SK-N-SH (cell line): ENCODE measurements at regions not wholly inside any gene's neighbourhood (a gene's known extent, or its start where the extent isn't known, plus 50 kb on each side); places are given as distances from the start of the nearest gene placed in this dataset.

Experiments used
- CTCF ChIA-PET: fragments of 300-600, 350-600 bp; formaldehyde crosslinking; extraction: SDS; loops from one replicate; lab custom pipeline; 2021; lab: Yijun Ruan, JAX
- POLR2A ChIA-PET: fragments of 350-600 bp; sonication (Branson Sonifier 250); formaldehyde crosslinking; extraction: SDS; loops from one replicate; lab custom pipeline; 2020; ENCODE audit warnings: antibody characterized with exemption, inconsistent platforms; lab: Yijun Ruan, JAX
- DNase-seq: peaks from one replicate; pipeline ENCODE4 v3.0.0; 2012
- H2AFZ ChIP-seq: fragments of 200-600 bp; sonication (generic); 2 replicates; pipeline ENCODE4 v1.8.1; 2016; ENCODE audit warnings: antibody characterized with exemption, mild to moderate bottlenecking, low read depth
- H3F3A ChIP-seq: fragments of 200-600 bp; sonication (generic); replicated peaks from 2 replicates; pipeline ENCODE3; 2016; ENCODE audit warnings: antibody characterized with exemption, mild to moderate bottlenecking; ENCODE audit not compliant: insufficient read depth
- H3K27ac ChIP-seq, 2 experiments: fragments of 200-500 bp in 1 of 2; fragments of 200-600 bp in 1 of 2; sonication (Bioruptor generic) in 1 of 2; sonication (generic), shearing (Covaris generic) in 1 of 2; 2 replicates each; pipeline versions ENCODE4 v1.5.1 to v1.6.1; 2014 to 2016; ENCODE audit warnings: low read depth in 2 of 2, inconsistent platforms in 1 of 2, low read length in 1 of 2, mild to moderate bottlenecking in 1 of 2, mixed read lengths in 1 of 2
- H3K27me3 ChIP-seq: fragments of 200-600 bp; sonication (generic), shearing (Covaris generic); 2 replicates; pipeline ENCODE4 v1.6.1; 2016; ENCODE audit warnings: mixed run types; ENCODE audit not compliant: insufficient read depth
- H3K36me3 ChIP-seq, 2 experiments: fragments of 200-500 bp in 1 of 2; fragments of 200-600 bp in 1 of 2; sonication (Bioruptor generic) in 1 of 2; sonication (generic) in 1 of 2; replicated peaks in 1 of 2; 2 replicates each; pipeline versions ENCODE3 to v1.5.1; 2014 to 2016; ENCODE audit warnings: low read length in 1 of 2, mild to moderate bottlenecking in 1 of 2; ENCODE audit not compliant: insufficient read depth in 2 of 2, control insufficient read depth in 1 of 2
- H3K4me1 ChIP-seq, 2 experiments: fragments of 200-500 bp in 1 of 2; fragments of 200-600 bp in 1 of 2; sonication (Bioruptor generic) in 1 of 2; sonication (generic), shearing (Covaris generic) in 1 of 2; 2 replicates each; pipeline versions ENCODE4 v1.5.1 to v1.6.1; 2014 to 2016; ENCODE audit warnings: low read depth in 1 of 2, low read length in 1 of 2, mixed run types in 1 of 2; ENCODE audit not compliant: insufficient read depth in 2 of 2, control insufficient read depth in 1 of 2
- H3K4me2 ChIP-seq: fragments of 200-600 bp; sonication (generic), shearing (Covaris generic); 2 replicates; pipeline ENCODE4 v1.6.1; 2017; ENCODE audit warnings: mixed run types
- H3K4me3 ChIP-seq, 2 experiments: fragments of 200-500 bp in 1 of 2; fragments of 200-600 bp in 1 of 2; sonication (Bioruptor generic) in 1 of 2; sonication (generic), shearing (Covaris generic) in 1 of 2; 2 replicates each; pipeline versions ENCODE4 v1.5.1 to v1.8.1; 2014 to 2016; ENCODE audit warnings: low read depth in 2 of 2, inconsistent platforms in 1 of 2, low read length in 1 of 2, mild to moderate bottlenecking in 1 of 2, mixed read lengths in 1 of 2, moderate library complexity in 1 of 2
- H3K79me2 ChIP-seq: fragments of 200-600 bp; sonication (generic); 2 replicates; pipeline ENCODE4 v1.8.1; 2017; ENCODE audit warnings: mild to moderate bottlenecking; ENCODE audit not compliant: insufficient read depth
- H3K9ac ChIP-seq: fragments of 200-600 bp; sonication (generic); 2 replicates; pipeline ENCODE4 v1.6.1; 2017; ENCODE audit warnings: mixed run types
- H3K9me2 ChIP-seq: fragments of 200-600 bp; sonication (generic); 2 replicates; pipeline ENCODE4 v1.6.1; 2017; ENCODE audit warnings: mixed run types
- H3K9me3 ChIP-seq: fragments of 200-600 bp; sonication (generic); 2 replicates; pipeline ENCODE4 v1.6.1; 2017; ENCODE audit warnings: mixed run types, mild to moderate bottlenecking, moderate library complexity
- H4K20me1 ChIP-seq: fragments of 200-600 bp; sonication (generic); 2 replicates; pipeline ENCODE4 v1.6.1; 2017; ENCODE audit warnings: mild to moderate bottlenecking, mixed run types; ENCODE audit not compliant: insufficient read depth
- EP300 ChIP-seq, 2 experiments: IDR thresholded peaks; 2 replicates each; pipeline versions ENCODE4 v1.4.0 to v1.6.1; 2012; ENCODE audit warnings: borderline replicate concordance in 1 of 2, low read depth in 1 of 2, low read length in 1 of 2
- FOSL2 ChIP-seq: IDR thresholded peaks from 2 replicates; pipeline ENCODE4 v1.4.0; 2012; ENCODE audit warnings: low read depth, mild to moderate bottlenecking, moderate library complexity, borderline replicate concordance
- FOXJ3 ChIP-seq: sonication (generic); formaldehyde crosslinking; IDR thresholded peaks from 2 replicates; pipeline ENCODE4 v1.5.1; 2020; ENCODE audit warnings: mild to moderate bottlenecking, missing genetic modification reagents
- FOXM1 ChIP-seq: IDR thresholded peaks from 2 replicates; pipeline ENCODE4 v1.4.0; 2012; ENCODE audit warnings: low read depth, mild to moderate bottlenecking
- GABPA ChIP-seq: IDR thresholded peaks from 2 replicates; pipeline ENCODE4 v1.4.0; 2012; ENCODE audit warnings: low read depth, mild to moderate bottlenecking
- GATA2 ChIP-seq: sonication (generic); formaldehyde crosslinking; IDR thresholded peaks from 2 replicates; pipeline ENCODE4 v1.5.0; 2020; ENCODE audit warnings: mild to moderate bottlenecking, missing genetic modification reagents
- JUND ChIP-seq: IDR thresholded peaks from 2 replicates; pipeline ENCODE4 v1.4.0; 2012
- MXI1 ChIP-seq: IDR thresholded peaks from 2 replicates; pipeline ENCODE4 v1.6.1; 2012; ENCODE audit warnings: mild to moderate bottlenecking, low read depth, low read length, improper control_type of control experiment
- NFIC ChIP-seq: IDR thresholded peaks from 2 replicates; pipeline ENCODE4 v1.4.0; 2012; ENCODE audit warnings: borderline replicate concordance
- NRF1 ChIP-seq: IDR thresholded peaks from 2 replicates; pipeline ENCODE4 v1.6.1; 2012; ENCODE audit warnings: low read depth, mild to moderate bottlenecking, low read length
- POLR2AphosphoS5 ChIP-seq: IDR thresholded peaks from 2 replicates; pipeline ENCODE4 v1.6.1; 2012; ENCODE audit warnings: low read depth, low read length
- RAD21 ChIP-seq: IDR thresholded peaks from 2 replicates; pipeline ENCODE4 v1.6.1; 2012; ENCODE audit warnings: mild to moderate bottlenecking, low read length
- RCOR1 ChIP-seq: fragments of 150-350 bp; IDR thresholded peaks from 2 replicates; pipeline ENCODE4 v1.6.1; 2017; ENCODE audit warnings: antibody characterized with exemption, low read length
- RFX5 ChIP-seq: IDR thresholded peaks from 2 replicates; pipeline ENCODE4 v1.6.1; 2012; ENCODE audit warnings: mild to moderate bottlenecking, improper control_type of control experiment, low read length
- RXRA ChIP-seq: IDR thresholded peaks from 2 replicates; pipeline ENCODE4 v1.4.0; 2012; ENCODE audit warnings: low read depth, mild to moderate bottlenecking, borderline replicate concordance
- SIN3A ChIP-seq: IDR thresholded peaks from 2 replicates; pipeline ENCODE4 v1.6.1; 2012; ENCODE audit warnings: low read depth, mild to moderate bottlenecking, low read length, moderate library complexity, borderline replicate concordance
- TAF1 ChIP-seq: IDR thresholded peaks from 2 replicates; pipeline ENCODE4 v1.6.1; 2012; ENCODE audit warnings: low read depth, mild to moderate bottlenecking, low read length, moderate library complexity, borderline replicate concordance
- YY1 ChIP-seq: IDR thresholded peaks from 2 replicates; pipeline ENCODE4 v1.4.0; 2012; ENCODE audit warnings: low read depth, mild to moderate bottlenecking
- WGBS: methylation state at CpG from one replicate; pipeline ENCODE4 v1.1.6; 2017; ENCODE audit warnings: low lambda C conversion rate; 5-methylcytosine and 5-hydroxymethylcytosine counted together
- TF ChIP-seq, protein P1 (sequence below): IDR thresholded peaks from 2 replicates; pipeline ENCODE4; 2012
- TF ChIP-seq, protein P2 (sequence below): IDR thresholded peaks from 2 replicates; pipeline ENCODE4 v1.4.0; 2012; ENCODE audit warnings: low read depth, borderline replicate concordance
- TF ChIP-seq, protein P3 (sequence below): fragments of 150-350 bp; IDR thresholded peaks from 2 replicates; pipeline ENCODE4 v1.6.1; 2017; ENCODE audit warnings: antibody characterized with exemption, low read length, low read depth, borderline replicate concordance
- TF ChIP-seq, protein P4 (sequence below): IDR thresholded peaks from 2 replicates; pipeline ENCODE4 v1.4.0; 2012; ENCODE audit warnings: low read depth
- TF ChIP-seq, protein P5 (sequence below): IDR thresholded peaks from 2 replicates; pipeline ENCODE4 v1.6.1; 2012; ENCODE audit warnings: mild to moderate bottlenecking, low read depth, low read length, moderate library complexity
- TF ChIP-seq, protein P6 (sequence below): IDR thresholded peaks from 2 replicates; pipeline ENCODE4 v1.4.0; 2012; ENCODE audit warnings: low read depth, borderline replicate concordance
- TF ChIP-seq, protein P7 (sequence below): fragments of 150-350 bp; IDR thresholded peaks from 2 replicates; pipeline ENCODE4 v1.6.1; 2016; ENCODE audit warnings: mild to moderate bottlenecking, low read depth, low read length

DNA sequence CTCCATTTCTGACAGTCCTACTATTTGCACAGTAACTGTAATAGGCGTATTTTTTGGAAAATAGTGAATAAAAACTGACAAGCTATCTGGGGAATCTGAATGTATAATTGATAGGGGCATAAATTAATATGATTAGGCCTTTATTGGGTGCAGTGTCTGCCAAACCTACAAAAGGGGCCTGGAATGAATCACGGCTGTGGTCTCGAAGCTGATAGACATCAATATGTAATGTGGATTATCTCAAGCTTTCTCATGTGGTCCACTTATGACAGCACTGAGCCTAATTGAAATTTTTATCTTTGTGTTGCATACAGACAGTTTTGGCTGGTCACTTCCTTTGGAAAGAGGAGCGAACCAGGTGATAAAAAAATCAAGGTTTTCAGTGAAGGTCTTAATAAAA lies 450.4 kb downstream of the GPATCH2 start:
- Histone ChIP-seq H3K4me2 (no peak overlapping the region), H3K36me3 (no peaks in the 10 kb centered on the region), H3F3A (no peaks in the 10 kb centered on the region), H3K79me2 (no peaks in the 10 kb centered on the region), H4K20me1 (no peaks in the 10 kb centered on the region), H3K27me3 (no peaks in the 10 kb centered on the region), H3K4me3 (no peak overlapping the region), H2AFZ (no peak overlapping the region), H3K9ac (no peak overlapping the region), H3K27ac (peak overlapping the region in 1 of 2 experiments; percentile 87; a peak in 1 of 4 replicates), H3K9me3 (no peaks in the 10 kb centered on the region), H3K4me1 (peaks cover 0 to 22% of the 10 kb centered on the region in 2 experiments; a peak in 2 of 4 replicates), H3K9me2 (no peaks in the 10 kb centered on the region)
- ChIA-PET CTCF (interaction anchor here (0.9 to 1.4 kb wide), 4 partner anchors 13 to 431 kb away, joined by 3 to 4 read pairs (median 4); no protein-coding TSS in a partner anchor), POLR2A (no interaction called here)
- WGBS, result 0% methylated on average over 4 of the region's 4 CpGs
- peak; percentile 59 for DNase-seq
- TF ChIP-seq GABPA (no peak), YY1 (no peak), TAF1 (no peak), RCOR1 (peak; percentile 99), FOXJ3 (CRISPR knock-in tag) (peak; percentile 77; the same call in 1 of the 2 replicates), RFX5 (no peak), NRF1 (no peak), RXRA (no peak), POLR2AphosphoS5 (peak; percentile 75), EP300 (IDR thresholded peaks at IDR 0.05; ENCODE audit: borderline replicate concordance in 1 of 2, low read depth in 1 of 2, low read length in 1 of 2) (peak in 1 of 2 experiments; percentile 99; a peak in 2 of 4 replicates), GATA2 (CRISPR knock-in tag) (peak; percentile 96), JUND (peak; percentile 27; the same call in 1 of the 2 replicates), SIN3A (no peak), RAD21 (peak; percentile 31; the same call in 1 of the 2 replicates), FOXM1 (no peak), MXI1 (peak; percentile 20; the same call in 1 of the 2 replicates), NFIC (no peak), FOSL2 (no peak)
- TF ChIP-seq, protein P1, sequence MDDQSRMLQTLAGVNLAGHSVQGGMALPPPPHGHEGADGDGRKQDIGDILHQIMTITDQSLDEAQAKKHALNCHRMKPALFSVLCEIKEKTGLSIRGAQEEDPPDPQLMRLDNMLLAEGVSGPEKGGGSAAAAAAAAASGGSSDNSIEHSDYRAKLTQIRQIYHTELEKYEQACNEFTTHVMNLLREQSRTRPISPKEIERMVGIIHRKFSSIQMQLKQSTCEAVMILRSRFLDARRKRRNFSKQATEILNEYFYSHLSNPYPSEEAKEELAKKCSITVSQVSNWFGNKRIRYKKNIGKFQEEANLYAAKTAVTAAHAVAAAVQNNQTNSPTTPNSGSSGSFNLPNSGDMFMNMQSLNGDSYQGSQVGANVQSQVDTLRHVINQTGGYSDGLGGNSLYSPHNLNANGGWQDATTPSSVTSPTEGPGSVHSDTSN, result peak; percentile 54
- TF ChIP-seq, protein P2, sequence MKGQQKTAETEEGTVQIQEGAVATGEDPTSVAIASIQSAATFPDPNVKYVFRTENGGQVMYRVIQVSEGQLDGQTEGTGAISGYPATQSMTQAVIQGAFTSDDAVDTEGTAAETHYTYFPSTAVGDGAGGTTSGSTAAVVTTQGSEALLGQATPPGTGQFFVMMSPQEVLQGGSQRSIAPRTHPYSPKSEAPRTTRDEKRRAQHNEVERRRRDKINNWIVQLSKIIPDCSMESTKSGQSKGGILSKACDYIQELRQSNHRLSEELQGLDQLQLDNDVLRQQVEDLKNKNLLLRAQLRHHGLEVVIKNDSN, result no peak
- TF ChIP-seq, protein P3, sequence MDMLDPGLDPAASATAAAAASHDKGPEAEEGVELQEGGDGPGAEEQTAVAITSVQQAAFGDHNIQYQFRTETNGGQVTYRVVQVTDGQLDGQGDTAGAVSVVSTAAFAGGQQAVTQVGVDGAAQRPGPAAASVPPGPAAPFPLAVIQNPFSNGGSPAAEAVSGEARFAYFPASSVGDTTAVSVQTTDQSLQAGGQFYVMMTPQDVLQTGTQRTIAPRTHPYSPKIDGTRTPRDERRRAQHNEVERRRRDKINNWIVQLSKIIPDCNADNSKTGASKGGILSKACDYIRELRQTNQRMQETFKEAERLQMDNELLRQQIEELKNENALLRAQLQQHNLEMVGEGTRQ, result no peak
- TF ChIP-seq, protein P4, sequence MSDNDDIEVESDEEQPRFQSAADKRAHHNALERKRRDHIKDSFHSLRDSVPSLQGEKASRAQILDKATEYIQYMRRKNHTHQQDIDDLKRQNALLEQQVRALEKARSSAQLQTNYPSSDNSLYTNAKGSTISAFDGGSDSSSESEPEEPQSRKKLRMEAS, result no peak
- TF ChIP-seq, protein P5, sequence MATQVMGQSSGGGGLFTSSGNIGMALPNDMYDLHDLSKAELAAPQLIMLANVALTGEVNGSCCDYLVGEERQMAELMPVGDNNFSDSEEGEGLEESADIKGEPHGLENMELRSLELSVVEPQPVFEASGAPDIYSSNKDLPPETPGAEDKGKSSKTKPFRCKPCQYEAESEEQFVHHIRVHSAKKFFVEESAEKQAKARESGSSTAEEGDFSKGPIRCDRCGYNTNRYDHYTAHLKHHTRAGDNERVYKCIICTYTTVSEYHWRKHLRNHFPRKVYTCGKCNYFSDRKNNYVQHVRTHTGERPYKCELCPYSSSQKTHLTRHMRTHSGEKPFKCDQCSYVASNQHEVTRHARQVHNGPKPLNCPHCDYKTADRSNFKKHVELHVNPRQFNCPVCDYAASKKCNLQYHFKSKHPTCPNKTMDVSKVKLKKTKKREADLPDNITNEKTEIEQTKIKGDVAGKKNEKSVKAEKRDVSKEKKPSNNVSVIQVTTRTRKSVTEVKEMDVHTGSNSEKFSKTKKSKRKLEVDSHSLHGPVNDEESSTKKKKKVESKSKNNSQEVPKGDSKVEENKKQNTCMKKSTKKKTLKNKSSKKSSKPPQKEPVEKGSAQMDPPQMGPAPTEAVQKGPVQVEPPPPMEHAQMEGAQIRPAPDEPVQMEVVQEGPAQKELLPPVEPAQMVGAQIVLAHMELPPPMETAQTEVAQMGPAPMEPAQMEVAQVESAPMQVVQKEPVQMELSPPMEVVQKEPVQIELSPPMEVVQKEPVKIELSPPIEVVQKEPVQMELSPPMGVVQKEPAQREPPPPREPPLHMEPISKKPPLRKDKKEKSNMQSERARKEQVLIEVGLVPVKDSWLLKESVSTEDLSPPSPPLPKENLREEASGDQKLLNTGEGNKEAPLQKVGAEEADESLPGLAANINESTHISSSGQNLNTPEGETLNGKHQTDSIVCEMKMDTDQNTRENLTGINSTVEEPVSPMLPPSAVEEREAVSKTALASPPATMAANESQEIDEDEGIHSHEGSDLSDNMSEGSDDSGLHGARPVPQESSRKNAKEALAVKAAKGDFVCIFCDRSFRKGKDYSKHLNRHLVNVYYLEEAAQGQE, result no peak
- TF ChIP-seq, protein P6, sequence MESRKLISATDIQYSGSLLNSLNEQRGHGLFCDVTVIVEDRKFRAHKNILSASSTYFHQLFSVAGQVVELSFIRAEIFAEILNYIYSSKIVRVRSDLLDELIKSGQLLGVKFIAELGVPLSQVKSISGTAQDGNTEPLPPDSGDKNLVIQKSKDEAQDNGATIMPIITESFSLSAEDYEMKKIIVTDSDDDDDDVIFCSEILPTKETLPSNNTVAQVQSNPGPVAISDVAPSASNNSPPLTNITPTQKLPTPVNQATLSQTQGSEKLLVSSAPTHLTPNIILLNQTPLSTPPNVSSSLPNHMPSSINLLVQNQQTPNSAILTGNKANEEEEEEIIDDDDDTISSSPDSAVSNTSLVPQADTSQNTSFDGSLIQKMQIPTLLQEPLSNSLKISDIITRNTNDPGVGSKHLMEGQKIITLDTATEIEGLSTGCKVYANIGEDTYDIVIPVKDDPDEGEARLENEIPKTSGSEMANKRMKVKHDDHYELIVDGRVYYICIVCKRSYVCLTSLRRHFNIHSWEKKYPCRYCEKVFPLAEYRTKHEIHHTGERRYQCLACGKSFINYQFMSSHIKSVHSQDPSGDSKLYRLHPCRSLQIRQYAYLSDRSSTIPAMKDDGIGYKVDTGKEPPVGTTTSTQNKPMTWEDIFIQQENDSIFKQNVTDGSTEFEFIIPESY, result no peak
- TF ChIP-seq, protein P7, sequence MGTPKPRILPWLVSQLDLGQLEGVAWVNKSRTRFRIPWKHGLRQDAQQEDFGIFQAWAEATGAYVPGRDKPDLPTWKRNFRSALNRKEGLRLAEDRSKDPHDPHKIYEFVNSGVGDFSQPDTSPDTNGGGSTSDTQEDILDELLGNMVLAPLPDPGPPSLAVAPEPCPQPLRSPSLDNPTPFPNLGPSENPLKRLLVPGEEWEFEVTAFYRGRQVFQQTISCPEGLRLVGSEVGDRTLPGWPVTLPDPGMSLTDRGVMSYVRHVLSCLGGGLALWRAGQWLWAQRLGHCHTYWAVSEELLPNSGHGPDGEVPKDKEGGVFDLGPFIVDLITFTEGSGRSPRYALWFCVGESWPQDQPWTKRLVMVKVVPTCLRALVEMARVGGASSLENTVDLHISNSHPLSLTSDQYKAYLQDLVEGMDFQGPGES, result no peak
